KMS-11 (cell line): ENCODE measurements at regions not wholly inside any gene's neighbourhood (a gene's known extent, or its start where the extent isn't known, plus 50 kb on each side); places are given as distances from the start of the nearest gene placed in this dataset.

Experiments used
- H2AFZ ChIP-seq: fragments of 200-600 bp; sonication (generic); 2 replicates; pipeline ENCODE4 v1.6.1; 2016; ENCODE audit warnings: antibody characterized with exemption, mixed run types, low read depth
- H3K27ac ChIP-seq: fragments of 200-600 bp; sonication (generic); 2 replicates; pipeline ENCODE4 v1.6.1; 2016; ENCODE audit warnings: mild to moderate bottlenecking, mixed run types
- H3K27me3 ChIP-seq: fragments of 200-600 bp; sonication (generic); 2 replicates; pipeline ENCODE4 v1.6.1; 2017; ENCODE audit warnings: mild to moderate bottlenecking, low read depth, mixed run types, moderate library complexity; ENCODE audit not compliant: insufficient read depth
- H3K36me3 ChIP-seq: fragments of 200-600 bp; sonication (generic); 2 replicates; pipeline ENCODE4 v1.6.1; 2017; ENCODE audit warnings: mild to moderate bottlenecking, mixed run types; ENCODE audit not compliant: insufficient read depth
- H3K4me1 ChIP-seq: fragments of 200-600 bp; sonication (generic); 2 replicates; pipeline ENCODE4 v1.6.1; 2016; ENCODE audit warnings: mild to moderate bottlenecking, low read depth, mixed run types; ENCODE audit not compliant: poor library complexity, severe bottlenecking
- H3K4me2 ChIP-seq: fragments of 200-600 bp; sonication (generic); 2 replicates; pipeline ENCODE4 v1.7.0; 2016; ENCODE audit warnings: mild to moderate bottlenecking, mixed run types
- H3K4me3 ChIP-seq: fragments of 200-600 bp; sonication (generic); IDR thresholded peaks from 2 replicates; pipeline ENCODE4 v1.6.1; 2017; ENCODE audit warnings: low read depth, low read length, mixed read lengths; ENCODE audit not compliant: insufficient read depth
- H3K79me2 ChIP-seq: fragments of 200-600 bp; sonication (generic); 2 replicates; pipeline ENCODE4 v1.6.1; 2016; ENCODE audit warnings: low read depth, mixed run types; ENCODE audit not compliant: insufficient read depth
- H3K9ac ChIP-seq: fragments of 200-600 bp; sonication (generic); 2 replicates; pipeline ENCODE4 v1.6.1; 2016; ENCODE audit warnings: mild to moderate bottlenecking, mixed run types
- H4K20me1 ChIP-seq: fragments of 200-600 bp; sonication (generic); 2 replicates; pipeline ENCODE4 v1.6.1; 2016; ENCODE audit warnings: mild to moderate bottlenecking, mixed run types; ENCODE audit not compliant: insufficient read depth
- CTCF ChIP-seq: fragments of 200-600 bp; sonication (generic); conservative IDR thresholded peaks from 2 replicates; pipeline ENCODE4 v1.6.1; 2017; ENCODE audit warnings: low read depth, mild to moderate bottlenecking, antibody characterized with exemption, low read length, moderate library complexity, mixed read lengths

GRCh38 chr18:73316513-73316912, 448.7 kb upstream of the NETO1 start:
- no peaks in the 10 kb centered on the region for H3K79me2 ChIP-seq
- no peaks in the 10 kb centered on the region for H4K20me1 ChIP-seq
- H3K4me2 ChIP-seq, result no peak overlapping the region
- H3K4me3 ChIP-seq, result no peak overlapping the region
- H3K36me3 ChIP-seq, result no peaks in the 10 kb centered on the region
- H3K27ac ChIP-seq, result no peak overlapping the region
- no peak overlapping the region for H3K9ac ChIP-seq
- H3K4me1 ChIP-seq, result no peaks in the 10 kb centered on the region
- TF ChIP-seq CTCF, result no peak
- H3K27me3 ChIP-seq, result no peaks in the 10 kb centered on the region
- no peak overlapping the region for H2AFZ ChIP-seq

GRCh38 chr18:73315381-73315780, 447.6 kb upstream of the NETO1 start:
- Histone ChIP-seq H3K36me3 (no peaks in the 10 kb centered on the region), H3K27me3 (no peaks in the 10 kb centered on the region), H3K4me2 (no peak overlapping the region), H3K4me1 (no peaks in the 10 kb centered on the region), H4K20me1 (no peaks in the 10 kb centered on the region), H3K4me3 (no peak overlapping the region), H3K79me2 (no peaks in the 10 kb centered on the region), H3K9ac (no peak overlapping the region), H2AFZ (no peak overlapping the region), H3K27ac (no peak overlapping the region)
- no peak for TF ChIP-seq CTCF

- Histone ChIP-seq H2AFZ (no peak overlapping the region), H3K27ac (no peak overlapping the region), H4K20me1 (no peaks in the 10 kb centered on the region), H3K27me3 (no peaks in the 10 kb centered on the region), H3K4me2 (no peak overlapping the region), H3K4me1 (no peaks in the 10 kb centered on the region), H3K36me3 (no peaks in the 10 kb centered on the region), H3K4me3 (no peak overlapping the region), H3K9ac (no peak overlapping the region), H3K79me2 (no peaks in the 10 kb centered on the region)
- TF ChIP-seq CTCF, result no peak
Observed at GRCh38 chr18:73313476-73313875, 445.7 kb upstream of the NETO1 start.

- Histone ChIP-seq H3K27me3 (no peaks in the 10 kb centered on the region), H3K79me2 (no peaks in the 10 kb centered on the region), H4K20me1 (no peaks in the 10 kb centered on the region), H3K4me2 (no peak overlapping the region), H2AFZ (no peak overlapping the region), H3K4me3 (no peak overlapping the region), H3K27ac (no peak overlapping the region), H3K4me1 (no peaks in the 10 kb centered on the region), H3K9ac (no peak overlapping the region), H3K36me3 (no peaks in the 10 kb centered on the region)
- TF ChIP-seq CTCF, result no peak
Observed at GRCh38 chr18:73296686-73297085, 428.9 kb upstream of the NETO1 start.

GRCh38 chr18:73292156-73292555, 424.4 kb upstream of the NETO1 start:
- Histone ChIP-seq H2AFZ (no peak overlapping the region), H3K9ac (no peak overlapping the region), H3K27me3 (no peaks in the 10 kb centered on the region), H4K20me1 (no peaks in the 10 kb centered on the region), H3K36me3 (no peaks in the 10 kb centered on the region), H3K27ac (no peak overlapping the region), H3K79me2 (no peaks in the 10 kb centered on the region), H3K4me3 (no peak overlapping the region), H3K4me2 (no peak overlapping the region), H3K4me1 (no peaks in the 10 kb centered on the region)
- TF ChIP-seq CTCF, result no peak
